HG02973 (cell line): ENCODE measurements at regions not wholly inside any gene's neighbourhood (a gene's known extent, or its start where the extent isn't known, plus 50 kb on each side); places are given as distances from the start of the nearest gene placed in this dataset.
A peak's percentile ranks its signal among the peaks of the same experiment; 100 is the strongest.

Source experiments
- ATAC-seq: cut with Tn5 transposase; IDR thresholded peaks from one replicate; pipeline ENCODE4 v1.9.1; 2021; ENCODE audit warnings: moderate library complexity; ENCODE audit not compliant: unreplicated experiment

GRCh38 chr5:133715616-133716015 lies 103.3 kb upstream of the FSTL4 start:
- no peak for ATAC-seq

GRCh38 chr5:133715216-133715615 lies 102.9 kb upstream of the FSTL4 start:
- no peak for ATAC-seq

- ATAC-seq: no peak
Observed at GRCh38 chr5:133714161-133714915, 102.0 kb upstream of the FSTL4 start.

GRCh38 chr5:133713751-133714150 lies 101.4 kb upstream of the FSTL4 start:
- no peak for ATAC-seq

GRCh38 chr5:133713209-133713608 lies 100.9 kb upstream of the FSTL4 start:
- no peak for ATAC-seq

- no peak for ATAC-seq
Observed at GRCh38 chr5:133712562-133712961, 100.2 kb upstream of the FSTL4 start.

GRCh38 chr5:133709209-133709725 lies 96.9 kb upstream of the FSTL4 start:
- ATAC-seq: no peak

- ATAC-seq: no peak
Observed at GRCh38 chr5:133708331-133708850, 96.0 kb upstream of the FSTL4 start.

- no peak for ATAC-seq
Observed at GRCh38 chr5:133707629-133708028, 95.3 kb upstream of the FSTL4 start.

- ATAC-seq: no peak
Observed at GRCh38 chr5:133706506-133707430, 94.4 kb upstream of the FSTL4 start.

GRCh38 chr5:133705331-133705730 lies 93.0 kb upstream of the FSTL4 start:
- no peak for ATAC-seq

GRCh38 chr5:133704411-133704810 lies 92.1 kb upstream of the FSTL4 start:
- no peak for ATAC-seq

GRCh38 chr5:133703935-133704334 lies 91.6 kb upstream of the FSTL4 start:
- no peak for ATAC-seq

- no peak for ATAC-seq
Observed at GRCh38 chr5:133702791-133703770, 90.7 kb upstream of the FSTL4 start.

- ATAC-seq: no peak
Observed at GRCh38 chr5:133701871-133702270, 89.5 kb upstream of the FSTL4 start.

GRCh38 chr5:133700251-133700650 lies 87.9 kb upstream of the FSTL4 start:
- no peak for ATAC-seq

- peak; percentile 52 for ATAC-seq
Observed at GRCh38 chr5:133698646-133699526, 86.5 kb upstream of the FSTL4 start.

GRCh38 chr5:133698259-133698554 lies 85.9 kb upstream of the FSTL4 start:
- no peak for ATAC-seq

- no peak for ATAC-seq
Observed at GRCh38 chr5:133697536-133698258, 85.4 kb upstream of the FSTL4 start.
